GM19239 (cell line): ENCODE measurements at regions not wholly inside any gene's neighbourhood (a gene's known extent, or its start where the extent isn't known, plus 50 kb on each side); places are given as distances from the start of the nearest gene placed in this dataset.
"Not testable (repeated sequence)": the region's sequence is repeated elsewhere in the genome, so short reads cannot be mapped to it uniquely, and the experiment has no call there.

Source experiments
- DNase-seq: peaks from one replicate; pipeline ENCODE4 v3.0.0; 2011; ENCODE audit warnings: low spot score; ENCODE audit not compliant: insufficient read length
- FAIRE-seq: peaks from 2 replicates; lab custom pipeline; 2011; peaks lifted over from hg19 to GRCh38; lab: Jason Lieb, UNC

DNA sequence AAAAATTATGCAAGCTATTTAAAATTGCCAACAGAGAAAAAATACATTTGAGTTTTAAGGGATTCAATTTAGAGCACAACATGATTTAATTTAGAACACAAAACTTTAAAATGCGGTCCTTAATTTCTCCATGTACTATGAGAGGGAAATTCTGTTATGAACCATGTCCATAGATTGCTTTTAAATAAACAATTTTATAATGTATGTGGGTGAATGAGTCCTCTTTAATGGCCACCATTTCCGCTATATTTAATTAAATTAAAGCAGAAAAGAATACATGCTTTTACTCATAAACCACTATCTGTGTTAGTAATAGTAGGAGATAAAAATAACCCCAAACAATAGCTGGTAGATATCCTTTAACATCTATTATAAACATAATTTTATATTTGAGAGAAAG is 914.6 kb downstream of the LTN1 start:
- no peak for FAIRE-seq
- DNase-seq: no peak

GRCh38 chr21:28074676-28075075 is 918.0 kb downstream of the LTN1 start:
- DNase-seq: no peak

DNA sequence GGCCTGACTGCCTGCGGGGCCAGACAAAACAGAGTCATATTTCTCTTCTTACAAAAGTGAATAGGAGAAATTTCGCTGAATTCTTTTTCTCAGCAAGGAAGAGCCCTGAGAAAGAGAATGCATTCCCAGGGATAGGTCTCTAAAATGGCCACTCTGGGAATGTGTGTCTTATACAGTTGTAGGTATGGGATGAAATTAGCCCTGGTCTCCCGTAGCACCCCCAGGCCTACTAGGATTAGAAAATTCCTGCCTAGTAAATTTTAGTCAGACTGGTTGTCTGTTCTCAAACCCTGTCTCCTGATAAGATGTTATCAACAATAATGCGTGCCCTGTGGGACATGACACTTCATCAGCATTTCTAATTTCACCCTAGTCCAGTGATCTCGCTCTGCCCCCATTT is 920.1 kb downstream of the LTN1 start:
- no peak for DNase-seq
- no peak for FAIRE-seq

More at GRCh38 chr21:28074676-28075075, 918.0 kb downstream of the LTN1 start:
- no peak for FAIRE-seq

DNA sequence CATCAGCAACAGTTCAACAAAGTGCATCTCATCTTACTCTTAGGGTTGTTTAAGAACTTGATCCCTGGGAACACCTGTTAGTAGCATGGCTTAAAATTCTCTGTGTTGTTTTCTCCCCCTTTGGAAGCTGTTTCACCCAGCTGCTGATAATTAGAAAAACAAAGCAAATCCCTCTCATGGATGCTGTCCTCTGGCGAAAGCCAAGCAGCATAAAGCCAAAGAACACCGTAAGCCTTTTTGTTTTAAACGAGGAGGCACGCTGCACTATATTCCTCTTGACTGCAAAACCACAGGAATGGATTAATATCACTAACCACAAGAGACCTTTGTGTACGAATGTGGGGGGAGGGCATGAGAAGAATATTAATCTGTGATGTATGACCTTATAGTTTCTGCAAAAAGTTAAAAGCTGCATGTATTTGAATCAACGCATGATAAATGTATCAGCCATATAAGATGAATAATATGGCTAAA is 923.2 kb downstream of the LTN1 start:
- DNase-seq (no peak), FAIRE-seq (no peak)

DNA sequence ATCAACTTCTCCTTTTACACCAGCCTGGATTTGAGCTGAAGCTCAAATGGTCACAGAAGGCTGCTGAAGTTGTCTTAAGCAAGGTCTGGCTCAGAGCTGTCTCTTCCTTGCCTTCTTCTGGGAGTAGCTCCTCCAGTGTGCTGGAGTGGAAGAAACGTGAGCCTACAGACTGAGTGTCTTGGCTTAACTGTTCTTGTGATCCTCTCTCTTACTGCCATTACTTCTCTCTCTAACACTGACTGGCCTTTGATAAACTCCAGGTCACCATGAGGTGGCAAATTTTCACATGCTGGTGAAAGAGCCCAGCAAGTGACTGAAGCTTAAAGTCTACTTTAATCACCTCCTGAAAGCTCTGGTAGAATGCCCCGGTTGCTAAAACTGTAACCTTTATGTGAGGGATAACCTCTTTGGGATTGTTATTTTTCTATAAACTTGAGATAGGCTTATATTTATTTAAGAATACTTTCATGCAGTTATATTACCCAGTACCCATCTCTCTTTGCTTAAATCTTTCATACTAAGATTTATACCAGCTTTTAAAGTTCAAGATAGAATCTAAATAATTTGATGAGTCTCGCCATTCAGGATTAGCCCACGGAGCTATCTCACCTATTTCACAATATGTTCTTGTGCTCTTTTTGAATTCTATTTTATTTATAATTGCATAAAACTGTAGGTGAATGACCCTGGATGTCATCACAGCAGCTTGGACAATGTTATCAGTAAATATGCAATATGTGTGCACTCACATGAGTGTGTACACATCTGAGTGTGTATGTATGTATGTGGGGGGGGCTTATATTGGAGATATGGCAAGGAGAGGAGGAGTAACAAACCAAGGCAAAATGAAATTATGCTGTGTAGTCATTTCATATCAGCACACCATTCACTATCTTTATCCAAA is 924.0 kb downstream of the LTN1 start:
- DNase-seq (no peak), FAIRE-seq (no peak)

- FAIRE-seq: no peak
- no peak for DNase-seq
Observed at GRCh38 chr21:28066596-28067387, 925.9 kb downstream of the LTN1 start.

DNA sequence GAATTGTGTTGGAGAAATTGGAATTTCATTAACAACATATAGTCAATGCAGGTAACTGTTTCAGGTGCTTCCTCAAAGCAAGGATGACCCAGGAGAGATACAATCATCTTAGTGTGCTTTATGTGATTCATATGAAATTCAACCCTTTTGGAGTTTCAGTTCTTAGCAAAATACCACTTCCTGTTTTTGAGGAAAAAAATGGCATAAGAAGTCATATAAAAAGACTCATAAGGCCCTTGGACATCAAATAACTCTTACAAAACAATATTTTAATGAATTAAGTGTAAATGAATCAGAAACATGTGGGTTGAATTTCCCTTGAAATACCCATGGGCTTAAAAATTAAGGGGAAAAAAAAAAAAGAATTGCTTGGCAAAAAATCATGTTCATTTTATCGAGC is 926.6 kb downstream of the LTN1 start:
- DNase-seq (no peak), FAIRE-seq (no peak)

GRCh38 chr21:28063241-28064216 is 929.1 kb downstream of the LTN1 start:
- no peak for FAIRE-seq
- no peak for DNase-seq

GRCh38 chr21:28052956-28053355 is 939.7 kb downstream of the LTN1 start:
- DNase-seq, FAIRE-seq: not testable (repeated sequence)

DNA sequence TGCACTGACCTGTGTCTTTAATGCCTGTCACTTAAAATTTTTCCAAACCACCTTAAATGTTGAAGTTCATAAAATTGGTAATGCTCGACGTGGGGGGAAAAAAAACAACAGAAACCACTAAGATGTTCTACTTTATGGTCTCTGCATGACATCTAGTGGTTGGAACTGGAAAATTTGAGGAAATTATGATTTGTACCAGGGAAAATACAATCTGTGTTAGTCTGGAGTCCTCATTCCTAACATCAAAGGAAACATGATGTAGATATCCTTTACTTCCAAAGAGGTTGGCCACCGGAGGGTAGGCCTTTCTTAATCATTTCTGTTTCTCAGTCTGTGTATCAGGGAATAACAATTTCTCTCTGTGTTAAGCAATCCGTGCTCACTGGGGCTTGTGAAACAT is 941.0 kb downstream of the LTN1 start:
- DNase-seq: not testable (repeated sequence)

DNA sequence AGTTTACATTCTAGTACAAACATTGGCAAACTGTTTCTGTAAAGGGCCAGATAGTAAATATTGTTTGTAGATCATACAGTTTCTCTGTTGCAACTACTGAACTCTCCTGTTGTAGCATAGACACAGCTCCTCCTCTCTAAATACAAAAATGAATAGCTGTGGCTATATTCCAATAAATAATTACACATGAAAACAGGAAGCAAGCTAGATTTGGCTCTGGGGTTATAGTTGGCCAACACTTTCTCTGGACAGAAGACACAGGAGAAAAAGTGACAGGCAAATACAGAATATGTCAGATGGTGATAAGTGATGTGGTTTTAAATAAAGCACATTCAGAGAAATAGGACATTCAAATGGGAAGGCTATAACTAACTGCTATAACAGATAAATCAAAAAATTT is 957.0 kb downstream of the LTN1 start:
- DNase-seq, FAIRE-seq: not testable (repeated sequence)

More for the DNA sequence above, 941.0 kb downstream of the LTN1 start:
- FAIRE-seq: not testable (repeated sequence)

GRCh38 chr21:28034916-28035315 is 957.8 kb downstream of the LTN1 start:
- not testable (repeated sequence) for DNase-seq, FAIRE-seq

DNA sequence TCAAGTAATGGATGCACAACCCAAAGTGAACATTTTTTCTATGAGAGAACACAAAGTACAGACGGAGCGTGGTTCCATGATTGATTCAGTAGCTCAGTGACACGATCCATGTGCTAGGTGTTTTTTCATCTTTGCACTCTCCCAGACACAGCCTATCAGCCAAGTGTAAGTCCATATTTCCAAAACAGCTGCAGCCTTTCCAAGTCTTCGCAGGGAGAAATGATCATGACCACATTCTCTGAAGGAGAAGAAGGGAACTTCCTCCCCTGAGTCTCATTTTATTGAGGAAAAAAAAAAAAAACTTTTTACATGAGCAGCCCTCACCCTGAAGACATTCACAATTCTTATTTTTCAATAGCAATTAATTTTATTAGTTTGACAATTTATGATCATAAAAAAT is 958.3 kb downstream of the LTN1 start:
- DNase-seq, FAIRE-seq: not testable (repeated sequence)

GRCh38 chr21:28032652-28033051 is 960.0 kb downstream of the LTN1 start:
- FAIRE-seq, DNase-seq: not testable (repeated sequence)

DNA sequence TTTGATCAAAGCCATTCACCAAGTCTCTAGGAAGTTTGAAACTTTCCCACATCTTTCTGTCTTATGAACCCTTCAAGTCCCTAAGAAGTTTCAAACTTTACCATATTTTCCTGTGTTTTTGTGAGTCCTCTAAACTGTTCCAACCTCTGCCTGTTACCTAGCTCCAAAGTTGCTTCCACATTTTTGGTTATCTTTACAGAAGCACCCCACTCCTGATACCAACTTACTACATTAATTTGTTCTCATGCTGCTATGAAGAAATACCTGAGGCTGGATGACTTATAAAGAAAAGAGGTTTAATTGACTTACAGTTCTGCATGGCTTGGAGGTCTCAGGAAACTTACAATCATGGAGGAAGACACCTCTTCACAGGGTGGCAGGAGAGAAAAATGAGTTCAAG is 961.6 kb downstream of the LTN1 start:
- not testable (repeated sequence) for FAIRE-seq, DNase-seq

GRCh38 chr21:28025111-28025510 is 967.6 kb downstream of the LTN1 start:
- DNase-seq (no peak), FAIRE-seq (no peak)

DNA sequence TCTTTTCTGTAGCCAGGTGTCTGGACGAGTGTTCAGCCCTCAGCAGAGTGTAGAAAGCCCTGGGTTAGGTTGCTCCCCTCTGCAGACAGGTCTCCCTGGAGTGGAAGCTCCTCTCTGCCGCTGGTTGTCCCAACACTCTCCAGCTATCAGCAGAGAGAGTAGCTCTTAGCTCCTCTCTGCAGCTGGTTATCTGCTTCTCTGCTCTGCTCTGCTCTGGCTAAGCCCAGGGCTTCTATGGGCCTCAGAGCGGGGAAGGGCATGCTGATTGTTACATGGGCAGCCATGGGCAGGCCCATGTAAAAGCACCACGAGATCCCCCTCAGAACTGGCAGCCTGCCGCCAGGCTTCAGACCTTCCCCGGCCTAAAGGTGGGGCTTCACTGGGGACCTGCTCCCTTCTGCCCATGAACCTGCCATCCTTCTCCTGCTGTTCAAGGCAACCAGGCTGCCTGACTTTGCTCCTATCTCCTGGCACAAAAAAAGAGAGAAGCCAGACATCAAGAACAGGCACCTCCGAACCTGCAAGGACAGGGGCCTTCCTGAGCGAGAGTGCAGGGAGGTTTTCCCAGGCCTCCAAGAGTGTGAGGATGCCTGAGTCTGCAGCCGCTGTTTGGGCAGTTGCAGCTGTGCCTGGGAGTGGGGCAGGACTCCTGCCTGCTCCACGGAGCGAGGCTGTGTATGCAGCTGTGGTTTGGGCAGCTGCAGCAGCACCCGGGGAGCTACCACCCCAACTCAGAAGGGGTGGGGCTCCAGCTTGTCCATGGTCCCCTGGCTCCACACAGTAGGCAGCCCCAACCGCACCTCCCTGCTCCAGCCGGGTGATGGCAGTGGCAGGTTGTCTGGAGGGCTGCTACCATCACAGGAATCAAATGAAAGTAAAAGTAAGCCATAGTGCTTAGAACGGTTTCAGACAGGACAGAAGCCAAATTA is 973.7 kb downstream of the LTN1 start:
- DNase-seq (no peak), FAIRE-seq (no peak)

GRCh38 chr21:28018213-28018612 is 974.5 kb downstream of the LTN1 start:
- FAIRE-seq (no peak), DNase-seq (no peak)

- FAIRE-seq (no peak), DNase-seq (no peak)
Observed at GRCh38 chr21:28016571-28016970, 976.1 kb downstream of the LTN1 start.
